Fibroblast of skin of left quadriceps (primary cell): ENCODE measurements at regions not wholly inside any gene's neighbourhood (a gene's known extent, or its start where the extent isn't known, plus 50 kb on each side); places are given as distances from the start of the nearest gene placed in this dataset.
A peak's percentile ranks its signal among the peaks of the same experiment; 100 is the strongest.
"Not testable (repeated sequence)": the region's sequence is repeated elsewhere in the genome, so short reads cannot be mapped to it uniquely, and the experiment has no call there.

ENCODE experiments used
- DNase-seq, 2 experiments: peaks; one replicate each; pipeline ENCODE4 v3.0.0-alpha.2; 2013; ENCODE audit warnings: low read depth in 2 of 2

DNA sequence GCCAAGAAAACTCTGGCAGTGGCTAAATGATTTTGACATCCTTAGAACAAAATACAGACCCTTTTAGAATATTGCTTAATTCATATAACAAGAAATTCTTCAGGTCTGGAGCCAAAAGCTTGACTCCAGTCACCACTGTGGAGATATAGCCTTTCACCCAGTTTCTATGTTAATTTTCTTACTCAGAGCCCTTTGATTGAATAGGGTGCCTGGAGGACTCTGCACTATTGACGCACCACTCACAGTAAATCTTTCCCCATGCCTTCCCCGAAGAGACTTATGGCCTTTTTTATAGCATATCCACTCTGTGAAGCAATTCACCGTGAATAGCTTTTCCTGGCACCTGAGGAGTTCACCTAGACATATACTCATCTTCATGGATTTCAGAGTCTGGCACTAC lies 613.8 kb downstream of the ZWINT start:
- no peak for DNase-seq

DNA sequence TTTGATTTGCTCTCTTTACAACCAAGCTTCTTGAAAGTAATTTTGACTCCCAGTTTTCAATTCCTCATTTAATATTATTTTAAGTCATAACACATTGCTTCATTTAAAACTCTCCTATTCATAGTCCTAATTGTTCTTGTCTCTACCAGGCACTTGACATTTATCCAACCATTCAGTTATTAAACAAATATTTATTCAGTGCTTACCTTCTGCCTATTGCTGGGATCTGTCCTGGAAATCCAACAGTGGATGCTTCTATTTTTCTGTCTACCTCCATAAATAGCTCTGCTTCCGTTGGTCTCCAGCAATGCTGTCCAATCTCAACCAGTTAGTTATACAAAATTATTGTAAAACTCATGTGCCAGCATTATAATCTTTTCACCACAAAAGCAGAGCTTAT lies 615.1 kb downstream of the ZWINT start:
- no peak for DNase-seq

DNA sequence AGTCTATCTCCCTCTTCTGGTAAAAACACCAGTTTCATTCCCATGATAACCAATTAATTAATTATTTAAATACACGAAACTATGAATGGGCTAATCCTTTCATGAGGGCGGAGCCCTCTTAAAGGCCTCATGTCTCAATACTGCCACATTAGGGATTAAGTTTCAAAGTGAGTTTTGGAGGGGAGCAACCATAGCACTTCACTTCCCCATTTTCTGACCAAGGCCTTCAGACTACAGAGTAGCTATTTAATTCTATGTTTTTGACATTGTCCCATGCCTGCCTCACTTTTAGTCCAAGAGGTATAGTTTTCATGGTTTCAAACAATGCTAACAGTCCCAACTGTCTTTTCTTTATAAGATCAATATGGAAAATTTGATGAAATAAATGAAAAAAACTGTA lies 618.6 kb downstream of the ZWINT start:
- DNase-seq, result no peak

DNA sequence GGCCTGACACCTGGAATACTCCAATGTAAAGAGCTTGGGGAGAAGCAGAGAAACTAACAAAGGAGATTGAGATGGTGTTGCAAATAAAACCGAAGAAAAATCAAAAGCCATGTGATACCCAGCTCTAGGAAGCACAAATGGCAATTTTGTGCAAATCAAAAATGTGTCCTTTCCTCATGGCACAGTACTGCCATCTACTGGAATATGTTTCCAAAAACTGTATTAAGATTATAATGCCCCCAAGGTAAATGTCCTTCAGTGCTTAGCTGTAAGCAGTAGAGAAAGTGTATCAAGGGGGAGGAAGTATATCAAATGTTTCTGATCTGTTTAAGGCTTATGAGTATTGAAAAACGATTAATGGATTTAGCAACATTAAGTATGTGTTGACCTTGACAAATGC lies 620.3 kb downstream of the ZWINT start:
- DNase-seq, result not testable (repeated sequence)

DNA sequence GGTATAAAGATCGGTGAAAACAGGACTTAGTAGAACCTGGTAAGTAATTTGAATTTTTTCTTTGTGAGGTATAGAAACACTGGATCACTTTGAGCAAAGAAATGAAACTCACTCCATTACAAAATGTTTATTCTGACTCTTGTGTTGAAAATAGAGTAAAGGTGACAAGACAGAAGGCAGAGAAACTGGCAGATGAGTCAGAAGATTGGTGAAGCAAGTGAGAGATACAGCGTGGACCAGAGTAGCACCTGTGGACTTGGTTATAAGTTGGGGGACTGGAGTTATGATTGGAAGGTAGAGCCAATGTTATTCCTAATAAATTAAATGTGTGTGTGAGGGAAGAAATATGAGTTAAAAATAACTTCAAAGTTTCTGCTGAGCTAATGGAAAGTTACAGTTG lies 620.9 kb downstream of the ZWINT start:
- no peak for DNase-seq

DNA sequence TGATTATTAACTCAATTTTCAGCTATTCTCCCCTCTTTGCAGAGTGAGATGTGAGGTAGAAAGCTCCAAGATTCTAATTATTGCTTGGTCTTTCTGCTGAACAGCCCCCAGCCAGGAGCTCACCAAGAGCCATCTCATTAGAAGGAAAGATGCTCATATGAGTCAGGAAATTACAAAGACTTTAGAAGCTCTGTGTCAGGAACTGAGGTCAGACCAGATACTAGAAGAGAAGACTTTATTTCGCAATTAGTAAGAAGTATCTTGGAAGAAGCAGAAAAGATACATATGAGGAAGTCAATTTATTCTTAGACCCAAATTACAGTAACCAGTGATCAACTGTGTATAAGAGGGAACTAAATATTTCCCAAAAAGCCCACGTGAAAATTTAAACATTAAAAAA lies 626.9 kb downstream of the ZWINT start:
- no peak for DNase-seq

DNA sequence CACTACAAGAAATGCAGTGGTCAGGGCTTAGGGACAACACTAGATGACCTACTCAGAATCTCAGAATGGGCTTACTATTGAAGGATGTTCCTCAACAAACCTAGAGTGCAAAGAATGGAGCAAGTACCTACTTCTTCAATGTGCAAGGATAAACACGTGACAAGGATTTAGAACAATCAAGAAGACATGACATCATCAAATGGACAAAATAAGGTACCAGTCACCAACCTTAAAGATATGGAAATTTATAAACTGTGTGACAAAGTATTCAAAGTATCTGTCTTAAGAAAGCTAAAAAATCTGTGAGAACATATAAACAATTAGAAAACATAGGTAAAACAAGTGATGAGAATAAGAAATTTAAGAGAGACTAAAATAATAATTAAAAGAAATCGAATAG lies 656.1 kb downstream of the ZWINT start:
- no peak for DNase-seq

DNA sequence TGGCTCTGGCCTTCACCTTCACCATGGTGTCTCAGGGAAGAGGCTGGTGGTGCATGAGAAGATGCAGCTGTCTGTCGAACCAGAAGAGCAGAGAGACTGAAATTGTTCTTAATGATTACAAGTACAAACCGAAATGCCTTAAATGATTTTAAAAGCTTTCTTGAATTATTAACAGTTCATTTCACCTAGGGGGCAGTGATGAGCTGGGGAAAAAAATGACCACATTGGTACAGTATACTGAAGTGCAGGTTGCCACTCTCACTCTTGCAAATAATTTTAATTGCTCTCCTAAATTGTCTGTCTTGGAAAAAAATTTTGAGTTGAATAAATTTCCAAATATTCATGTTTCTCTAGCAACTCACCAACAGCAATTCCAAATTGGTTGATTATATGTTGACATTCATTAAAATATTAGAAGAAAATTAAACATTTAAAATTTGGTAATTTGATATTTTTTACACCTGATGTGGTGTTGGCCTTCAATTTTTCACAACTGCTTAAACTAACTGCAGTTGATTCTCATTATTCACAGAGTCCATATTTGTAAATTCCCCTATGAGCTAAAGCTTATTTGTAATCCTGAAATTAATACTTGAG lies 692.6 kb downstream of the ZWINT start:
- no peak for DNase-seq

DNA sequence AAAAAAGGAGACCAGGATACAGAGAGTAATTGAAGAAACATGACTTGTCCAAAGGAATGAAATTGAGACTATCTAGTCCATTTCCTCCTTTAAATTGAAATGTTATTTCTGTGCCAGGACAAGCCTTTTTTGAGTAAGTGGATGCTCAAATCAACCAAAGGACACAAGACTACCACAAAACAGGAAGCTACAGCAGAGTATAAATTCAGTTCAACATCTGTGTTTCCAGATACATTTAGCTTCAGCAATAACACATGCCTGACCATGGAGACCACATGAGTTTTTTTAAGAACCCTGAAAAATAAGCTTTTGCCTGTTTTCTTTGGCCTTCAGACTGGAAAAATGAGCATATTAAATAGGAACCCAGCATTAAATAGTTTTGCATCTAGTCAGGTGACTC lies 707.5 kb downstream of the ZWINT start:
- no peak for DNase-seq

DNA sequence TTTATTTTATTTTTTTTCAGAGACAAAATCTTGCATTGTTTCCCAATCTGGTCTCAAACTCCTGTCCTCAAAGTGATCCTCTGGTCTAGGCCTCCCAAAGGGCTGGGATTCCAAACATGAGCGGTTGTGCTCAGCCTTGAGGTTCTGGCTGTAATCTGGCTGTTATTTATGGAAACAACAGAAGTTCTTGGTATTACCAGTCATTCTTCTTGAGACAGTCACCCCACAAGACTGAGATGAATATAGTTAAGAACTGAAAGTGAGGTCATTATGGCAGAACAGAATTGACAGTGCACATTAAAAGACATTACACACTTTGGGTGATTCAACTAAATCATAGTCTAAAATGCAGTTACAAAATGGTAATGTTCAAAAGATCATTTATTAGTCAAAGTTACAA lies 719.5 kb downstream of the ZWINT start:
- DNase-seq, result no peak

DNA sequence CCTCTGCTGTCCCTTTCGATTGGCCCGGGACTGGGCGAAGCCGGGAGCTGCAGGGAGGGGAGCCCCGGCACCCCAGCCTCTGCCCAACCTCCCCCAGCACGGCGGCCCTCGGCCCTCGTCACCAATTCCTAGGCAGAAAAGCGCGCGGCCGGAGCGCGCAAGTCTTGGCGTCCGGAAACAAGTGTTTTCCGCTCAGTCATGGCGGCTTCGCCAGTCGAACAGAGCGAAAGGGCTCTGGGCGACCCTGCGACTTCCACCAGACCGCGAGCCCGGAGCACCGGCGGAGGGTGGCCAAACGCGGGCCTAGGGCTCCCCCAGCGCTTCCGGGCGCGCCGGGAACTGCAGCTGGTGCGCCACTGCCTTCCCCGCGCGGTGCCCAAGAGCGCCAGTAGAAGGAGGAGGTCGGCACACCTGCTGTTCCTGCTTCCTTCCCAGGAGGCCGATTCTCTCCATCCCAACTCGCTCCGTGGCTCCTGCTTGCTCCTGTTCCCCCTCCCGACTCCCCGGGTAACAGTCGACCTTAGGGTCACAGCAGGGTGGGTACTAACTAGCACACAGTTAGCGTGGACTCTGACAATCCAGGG lies 729.9 kb downstream of the ZWINT start:
- DNase-seq, result no peak

DNA sequence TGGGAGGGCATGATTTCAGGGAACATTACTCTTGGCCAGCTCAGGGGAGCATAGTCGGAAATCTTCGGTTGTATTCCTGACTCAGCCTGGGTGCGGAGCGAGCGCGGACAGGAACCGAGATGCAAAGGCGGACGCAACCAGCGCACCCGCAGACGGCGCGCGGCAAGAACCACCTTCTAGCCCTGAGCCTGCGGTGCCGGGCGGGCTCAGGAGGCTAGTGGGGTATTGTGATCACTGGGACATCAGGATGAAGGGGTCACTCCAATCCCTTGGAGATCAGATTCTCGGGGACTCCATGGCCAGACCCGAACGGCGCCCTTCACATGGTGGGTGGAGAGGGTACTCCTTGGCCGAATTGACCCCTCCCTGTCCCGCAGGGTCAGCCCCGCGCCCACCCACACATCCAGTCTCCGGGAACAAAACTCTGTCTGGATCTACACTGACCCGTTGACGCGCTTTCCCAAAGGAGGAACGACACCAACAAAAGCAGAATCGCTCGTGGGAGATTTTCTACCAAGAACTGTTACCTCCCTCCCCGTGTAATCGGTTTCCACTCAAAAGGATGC lies 730.5 kb downstream of the ZWINT start:
- no peak for DNase-seq

DNA sequence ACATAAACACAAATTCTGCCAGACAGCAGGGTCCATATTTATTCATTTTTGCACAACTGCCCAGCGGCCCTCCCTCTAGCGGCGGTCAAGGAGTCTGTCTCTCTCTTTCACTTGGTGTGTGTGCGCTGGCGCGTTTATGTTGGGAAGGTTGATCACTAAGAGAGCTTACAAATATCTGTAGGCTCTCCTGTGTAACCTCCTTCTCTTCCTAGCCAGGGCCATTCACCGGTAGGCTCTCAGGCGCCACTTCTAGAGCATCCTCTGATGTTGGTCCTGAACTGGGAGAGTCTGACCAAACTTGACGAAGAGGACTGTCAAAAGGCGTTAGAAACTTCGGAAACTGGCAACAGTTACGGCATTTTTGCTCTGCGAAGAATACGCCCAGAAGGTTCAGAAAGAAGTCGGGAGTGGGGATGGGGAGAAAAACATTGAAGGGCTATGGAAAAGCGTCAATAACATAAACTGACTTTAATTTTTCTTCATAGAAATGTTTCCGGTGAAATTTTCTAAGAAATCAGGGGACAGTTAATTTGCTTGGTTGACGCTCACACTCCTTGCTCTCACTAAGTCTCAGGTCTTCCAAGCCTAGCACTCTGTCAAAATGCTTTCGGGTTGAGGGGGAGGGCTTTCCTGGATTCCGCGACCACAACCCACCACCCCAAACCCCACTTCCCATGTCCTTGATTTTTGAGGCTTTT lies 731.1 kb downstream of the ZWINT start:
- peak in 1 of 2 experiments; percentile 4 for DNase-seq

DNA sequence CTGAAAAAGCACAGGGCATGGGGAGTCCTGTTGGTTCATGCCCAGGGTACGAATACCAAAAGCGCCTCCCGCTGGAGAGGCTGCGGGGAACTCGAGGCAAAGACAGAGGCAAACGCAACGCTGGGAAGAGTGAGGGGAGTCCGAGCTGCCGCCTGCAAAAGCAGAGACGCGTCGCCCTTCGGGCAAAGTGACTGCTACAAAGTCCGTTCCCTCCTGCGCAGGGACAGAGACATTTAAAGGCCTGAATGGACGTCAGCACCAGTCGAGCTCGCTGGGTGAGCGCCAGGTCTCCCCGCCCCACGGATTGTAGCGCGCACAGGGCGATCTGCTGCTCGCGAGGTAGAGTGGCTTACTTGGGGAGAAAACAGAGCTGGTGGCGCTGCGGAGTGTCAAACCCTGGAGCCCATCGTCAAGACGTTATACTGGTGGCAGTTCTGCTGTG lies 732.8 kb downstream of the ZWINT start:
- DNase-seq, result no peak

DNA sequence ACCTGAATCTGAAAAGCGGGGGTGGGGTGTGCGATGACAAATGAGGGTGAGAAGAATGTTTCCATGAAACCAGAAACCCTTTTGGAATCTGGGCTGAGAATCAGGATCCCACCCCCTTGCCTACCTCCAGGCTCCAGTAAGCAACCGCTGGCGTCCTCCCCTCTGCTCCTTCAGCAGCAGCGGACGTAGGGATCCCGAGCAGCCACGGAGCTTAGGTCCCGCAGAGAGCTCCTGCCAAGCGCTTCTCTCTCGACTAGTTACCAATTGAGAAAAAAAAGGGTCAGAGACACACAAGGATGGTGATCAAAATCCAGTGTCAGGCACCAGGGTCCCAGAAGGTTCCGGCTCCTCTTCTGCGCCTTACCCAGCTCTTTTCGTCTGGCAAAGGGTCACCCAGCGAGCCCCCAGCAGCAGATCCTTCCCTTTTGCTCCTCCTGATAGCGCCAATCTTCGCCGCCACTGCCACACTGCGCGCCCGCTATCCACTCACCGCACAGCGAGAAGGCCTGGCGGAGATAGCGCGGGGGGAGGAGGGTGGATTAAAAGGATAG lies 733.5 kb downstream of the ZWINT start:
- DNase-seq, result no peak

DNA sequence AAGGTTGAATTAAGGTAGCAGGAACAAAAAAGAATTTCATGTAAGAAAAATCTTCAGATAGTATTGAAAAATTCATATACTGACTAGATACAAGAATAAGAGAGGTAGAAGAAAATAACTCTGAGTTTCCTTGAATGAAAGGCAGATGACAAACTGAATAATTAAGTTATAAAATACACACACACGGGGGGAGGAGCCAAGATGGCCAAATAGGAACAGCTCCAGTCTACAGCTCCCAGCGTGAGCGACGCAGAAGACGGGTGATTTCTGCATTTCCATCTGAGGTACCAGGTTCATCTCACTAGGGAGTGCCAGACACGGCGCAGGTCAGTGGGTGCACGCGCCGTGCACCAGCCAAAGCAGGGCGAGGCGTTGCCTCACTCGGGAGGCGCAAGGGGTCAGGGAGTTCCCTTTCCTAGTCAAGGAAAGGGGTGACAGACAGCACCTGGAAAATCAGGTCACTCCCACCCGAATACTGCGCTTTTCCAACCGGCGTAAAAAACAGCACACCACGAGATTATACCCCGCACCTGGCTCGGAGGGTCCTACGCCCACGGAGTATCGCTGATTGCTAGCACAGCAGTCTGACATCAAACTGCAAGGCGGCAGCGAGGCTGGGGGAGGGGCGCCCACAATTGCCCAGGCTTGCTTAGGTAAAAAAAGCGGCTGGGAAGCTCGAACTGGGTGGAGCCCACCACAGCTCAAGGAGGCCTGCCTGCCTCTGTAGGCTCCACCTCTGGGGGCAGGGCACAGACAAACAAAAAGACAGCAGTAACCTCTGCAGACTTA lies 759.2 kb downstream of the ZWINT start:
- DNase-seq, result not testable (repeated sequence)

DNA sequence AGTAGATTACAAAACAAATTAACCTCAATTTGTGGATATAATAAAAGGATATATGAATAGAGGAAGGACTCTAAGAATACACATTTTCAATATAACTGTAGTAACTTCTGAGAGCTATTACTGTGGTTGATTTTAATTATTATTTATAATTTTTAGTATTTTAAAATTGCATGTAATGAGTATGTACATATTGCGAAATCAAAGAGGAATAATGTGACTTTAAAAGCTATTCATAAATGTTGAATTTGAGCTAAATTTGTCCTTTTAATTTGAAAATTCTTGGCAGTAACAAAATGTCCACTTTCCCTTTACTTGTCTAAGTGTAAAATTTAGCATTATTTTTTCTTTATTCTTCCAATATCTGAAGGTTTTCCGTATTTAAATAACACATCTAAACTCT lies 750.6 kb upstream of the PCDH15 start:
- DNase-seq, result no peak

DNA sequence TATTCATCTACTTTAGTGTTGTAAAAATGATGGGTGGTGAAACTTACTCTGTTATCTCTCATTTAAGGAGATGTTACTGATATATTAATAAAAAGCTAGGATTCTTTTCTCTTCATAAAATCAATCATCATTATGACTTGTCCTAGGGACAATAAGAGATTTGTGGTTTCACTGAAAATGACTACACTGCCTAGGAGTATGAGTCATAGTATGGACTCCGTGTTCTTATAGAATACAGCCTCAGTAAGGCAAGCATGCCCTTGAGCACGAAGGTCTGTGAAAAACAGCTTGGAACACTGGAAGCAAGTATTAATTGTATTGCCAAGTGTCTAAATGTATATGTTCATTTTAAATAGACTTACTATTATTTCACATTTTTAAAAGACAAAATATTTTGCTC lies 749.2 kb upstream of the PCDH15 start:
- DNase-seq, result peak in 1 of 2 experiments; percentile 0

DNA sequence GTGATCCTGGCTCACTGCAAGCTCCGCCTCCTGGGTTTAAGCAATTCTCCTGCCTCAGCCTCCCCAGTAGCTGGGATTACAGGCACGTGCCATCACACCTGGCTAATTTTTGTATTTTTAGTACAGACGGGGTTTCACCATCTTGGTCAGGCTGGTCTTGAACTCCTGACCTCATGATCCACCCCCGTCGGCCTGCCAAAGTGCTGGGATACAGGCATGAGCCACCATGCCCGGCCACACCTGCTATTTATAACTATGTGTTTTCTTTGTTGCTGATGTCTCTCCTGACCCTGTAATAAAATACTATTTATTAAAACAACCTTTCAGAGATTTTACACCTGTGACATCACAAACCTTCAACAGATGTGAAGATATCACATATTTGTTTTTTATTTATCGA lies 736.5 kb upstream of the PCDH15 start:
- DNase-seq, result not testable (repeated sequence)

DNA sequence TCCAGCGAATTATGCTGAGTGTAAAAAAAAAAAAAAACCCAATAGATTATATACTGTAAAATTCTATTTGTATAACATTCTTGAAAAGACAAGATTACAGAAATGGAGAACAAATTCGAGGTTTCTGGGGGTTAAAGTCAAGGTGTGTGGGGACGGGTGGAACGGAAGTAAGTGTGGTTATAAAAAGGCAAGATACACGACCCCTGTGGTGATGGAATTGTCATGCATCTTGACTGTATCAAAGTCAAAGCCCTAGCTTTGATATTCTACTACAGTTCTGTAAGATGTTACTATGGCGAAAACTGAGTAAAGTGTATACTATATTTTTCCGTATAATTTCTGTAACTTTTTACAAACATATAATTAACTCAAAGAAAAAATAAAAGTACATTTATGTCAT lies 718.2 kb upstream of the PCDH15 start:
- no peak for DNase-seq

DNA sequence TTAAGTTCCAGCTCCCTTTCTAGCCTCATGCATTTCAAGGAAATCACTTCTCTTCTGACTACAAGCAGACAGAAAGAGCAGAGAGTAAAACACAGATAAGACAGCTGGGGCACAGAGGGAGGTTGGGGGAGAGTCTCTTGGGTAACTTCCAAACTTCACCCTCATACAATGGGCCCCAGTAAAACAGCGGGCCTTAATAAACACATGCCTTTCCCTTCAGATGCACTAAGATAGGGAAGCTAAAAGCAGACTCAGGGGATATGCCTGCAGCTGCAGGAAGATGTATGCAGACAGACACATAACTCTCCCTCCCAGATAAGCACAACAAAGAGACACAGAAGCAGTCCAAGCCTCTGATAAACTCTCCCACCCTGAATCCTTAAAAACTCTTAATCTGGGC lies 717.4 kb upstream of the PCDH15 start:
- not testable (repeated sequence) for DNase-seq

DNA sequence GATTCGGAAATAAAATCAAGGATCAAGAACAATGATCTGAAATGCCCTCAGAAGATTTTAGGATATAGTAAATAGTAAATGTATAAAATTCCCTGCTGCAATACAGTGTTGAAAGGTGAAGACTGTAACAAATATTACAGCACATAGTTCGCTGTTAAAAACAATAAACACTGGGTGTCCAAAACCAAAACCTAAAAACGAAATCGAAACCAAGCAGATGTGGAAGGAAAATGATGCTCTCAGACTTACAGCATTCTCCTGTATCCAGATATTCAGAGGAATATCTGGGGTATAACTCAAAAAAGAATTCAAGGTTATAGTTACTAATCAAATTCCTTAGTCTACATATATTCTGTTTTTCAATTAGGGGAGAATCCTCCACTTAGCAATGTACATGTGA lies 708.1 kb upstream of the PCDH15 start:
- no peak for DNase-seq
